GM21381 (cell line): ENCODE measurements at regions not wholly inside any gene's neighbourhood (a gene's known extent, or its start where the extent isn't known, plus 50 kb on each side); places are given as distances from the start of the nearest gene placed in this dataset.

ENCODE experiments used
- ATAC-seq: cut with Tn5 transposase; IDR thresholded peaks from one replicate; pipeline ENCODE4 v1.9.1; 2021; ENCODE audit warnings: mild to moderate bottlenecking, moderate library complexity; ENCODE audit not compliant: unreplicated experiment

- ATAC-seq = no peak
These were observed 273.1 kb downstream of the KLF12 start for GRCh38 chr13:73861136-73861535.

- no peak for ATAC-seq
These were observed 273.7 kb downstream of the KLF12 start for GRCh38 chr13:73860501-73860900.

GRCh38 chr13:73859841-73860240 is 274.4 kb downstream of the KLF12 start:
- no peak for ATAC-seq

- no peak for ATAC-seq
These were observed 277.1 kb downstream of the KLF12 start for GRCh38 chr13:73857106-73857505.

GRCh38 chr13:73851104-73851503 is 283.1 kb downstream of the KLF12 start:
- peak; percentile 55 for ATAC-seq

GRCh38 chr13:73850104-73850873 is 283.9 kb downstream of the KLF12 start:
- no peak for ATAC-seq

- ATAC-seq = no peak
These were observed 284.9 kb downstream of the KLF12 start for GRCh38 chr13:73849292-73849691.

GRCh38 chr13:73844986-73845385 is 289.2 kb downstream of the KLF12 start:
- no peak for ATAC-seq

- no peak for ATAC-seq
These were observed 291.6 kb downstream of the KLF12 start for GRCh38 chr13:73842626-73843025.

GRCh38 chr13:73842184-73842583 is 292.0 kb downstream of the KLF12 start:
- no peak for ATAC-seq

- no peak for ATAC-seq
These were observed 297.1 kb downstream of the KLF12 start for GRCh38 chr13:73837147-73837546.

- ATAC-seq = peak; percentile 70
These were observed 299.0 kb downstream of the KLF12 start for GRCh38 chr13:73835138-73835721.

GRCh38 chr13:73833325-73834070 is 300.7 kb downstream of the KLF12 start:
- ATAC-seq = no peak

GRCh38 chr13:73832825-73833224 is 301.4 kb downstream of the KLF12 start:
- no peak for ATAC-seq

GRCh38 chr13:73832128-73832588 is 302.0 kb downstream of the KLF12 start:
- ATAC-seq = no peak

GRCh38 chr13:73829416-73829815 is 304.8 kb downstream of the KLF12 start:
- no peak for ATAC-seq

- no peak for ATAC-seq
These were observed 305.4 kb downstream of the KLF12 start for GRCh38 chr13:73828811-73829210.

GRCh38 chr13:73827434-73827833 is 306.8 kb downstream of the KLF12 start:
- no peak for ATAC-seq

- no peak for ATAC-seq
These were observed 309.1 kb downstream of the KLF12 start for GRCh38 chr13:73825143-73825542.

GRCh38 chr13:73822668-73823592 is 311.3 kb downstream of the KLF12 start:
- ATAC-seq = no peak

- ATAC-seq = no peak
These were observed 313.5 kb downstream of the KLF12 start for GRCh38 chr13:73820688-73821087.
